ENCODE measurements at regions not wholly inside any gene's neighbourhood (a gene's known extent, or its start where the extent isn't known, plus 50 kb on each side); places are given as distances from the start of the nearest gene placed in this dataset.
"Not testable (repeated sequence)": the region's sequence is repeated elsewhere in the genome, so short reads cannot be mapped to it uniquely, and the experiment has no call there.

GRCh38 chr1:161440312-161440894 lies 64.9 kb upstream of the FCGR2A start:
- H3K27me3 ChIP-seq (ENCODE audit: insufficient read depth in 3 of 3, low read length in 2 of 3): peaks cover 0 to 38% (median 17%) of the 10 kb centered on the region in 3 donors
- TF ChIP-seq, protein P1, sequence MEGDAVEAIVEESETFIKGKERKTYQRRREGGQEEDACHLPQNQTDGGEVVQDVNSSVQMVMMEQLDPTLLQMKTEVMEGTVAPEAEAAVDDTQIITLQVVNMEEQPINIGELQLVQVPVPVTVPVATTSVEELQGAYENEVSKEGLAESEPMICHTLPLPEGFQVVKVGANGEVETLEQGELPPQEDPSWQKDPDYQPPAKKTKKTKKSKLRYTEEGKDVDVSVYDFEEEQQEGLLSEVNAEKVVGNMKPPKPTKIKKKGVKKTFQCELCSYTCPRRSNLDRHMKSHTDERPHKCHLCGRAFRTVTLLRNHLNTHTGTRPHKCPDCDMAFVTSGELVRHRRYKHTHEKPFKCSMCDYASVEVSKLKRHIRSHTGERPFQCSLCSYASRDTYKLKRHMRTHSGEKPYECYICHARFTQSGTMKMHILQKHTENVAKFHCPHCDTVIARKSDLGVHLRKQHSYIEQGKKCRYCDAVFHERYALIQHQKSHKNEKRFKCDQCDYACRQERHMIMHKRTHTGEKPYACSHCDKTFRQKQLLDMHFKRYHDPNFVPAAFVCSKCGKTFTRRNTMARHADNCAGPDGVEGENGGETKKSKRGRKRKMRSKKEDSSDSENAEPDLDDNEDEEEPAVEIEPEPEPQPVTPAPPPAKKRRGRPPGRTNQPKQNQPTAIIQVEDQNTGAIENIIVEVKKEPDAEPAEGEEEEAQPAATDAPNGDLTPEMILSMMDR (IDR thresholded peaks at IDR 0.05): peak; percentile 45

GRCh38 chr1:161439280-161440232 lies 65.7 kb upstream of the FCGR2A start:
- H3K27me3 ChIP-seq (ENCODE audit: insufficient read depth in 3 of 3, low read length in 2 of 3): peaks cover 0 to 43% (median 15%) of the 10 kb centered on the region in 3 donors
- intact Hi-C loops (cut with DNase I): no loop called here
- 20 to 28% (median 20%) methylated on average over 41 to 44 of the region's 44 CpGs for WGBS, 3 donors
- H3K9me3 ChIP-seq: no peaks in the 10 kb centered on the region
- TF ChIP-seq, protein P1 (IDR thresholded peaks at IDR 0.05): no peak
- H3K4me1 ChIP-seq: no peaks in the 10 kb centered on the region
- peak overlapping the region; percentile 11 for H3K4me3 ChIP-seq
- ATAC-seq (no peak), DNase-seq (no peak)
- H3K27ac ChIP-seq: no peak overlapping the region
- H3K36me3 ChIP-seq (ENCODE audit: insufficient read depth in 1 of 2, low read depth in 1 of 2): no peaks in the 10 kb centered on the region

More at GRCh38 chr1:161440312-161440894, 64.9 kb upstream of the FCGR2A start:
- H3K9me3 ChIP-seq: no peaks in the 10 kb centered on the region
- H3K4me1 ChIP-seq: no peaks in the 10 kb centered on the region
- no peak overlapping the region for H3K27ac ChIP-seq
- no peaks in the 10 kb centered on the region for H3K36me3 ChIP-seq (ENCODE audit: insufficient read depth in 1 of 2, low read depth in 1 of 2)
- peak; percentile 24 to 43 (median 38) for ATAC-seq
- H3K4me3 ChIP-seq: peak overlapping the region; percentile 68
- WGBS, 3 donors: 0 to 1% (median 1%) methylated on average over 26 to 54 of the region's 61 CpGs
- intact Hi-C loops (cut with DNase I): no loop called here
- DNase-seq: peak; percentile 59 to 70

DNA sequence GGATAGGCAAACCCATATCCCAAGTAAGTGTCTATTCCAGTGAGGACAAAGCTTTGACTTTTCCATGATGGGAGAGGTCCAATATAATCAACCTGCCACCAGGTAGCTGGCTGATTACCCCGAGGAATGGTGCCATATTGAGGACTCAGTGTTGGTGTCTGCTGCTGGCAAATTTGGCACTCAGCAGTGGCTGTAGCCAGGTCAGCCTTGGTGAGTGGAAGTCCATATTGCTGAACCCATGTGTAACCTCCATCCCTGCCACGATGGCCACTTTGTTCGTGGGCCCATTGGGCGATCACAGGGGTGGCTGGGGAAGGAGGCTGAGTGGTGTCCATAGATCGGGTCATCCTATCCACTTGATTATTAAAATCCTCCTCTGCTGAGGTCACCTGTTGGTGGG lies 65.5 kb upstream of the CFAP126 start:
- H3K36me3 ChIP-seq (ENCODE audit: insufficient read depth in 1 of 2, low read depth in 1 of 2); ATAC-seq; H3K27ac ChIP-seq; intact Hi-C loops (cut with DNase I); H3K4me1 ChIP-seq; DNase-seq; H3K9me3 ChIP-seq; H3K4me3 ChIP-seq: not testable (repeated sequence)
- peaks cover 0 to 64% (median 9%) of the 10 kb centered on the region in 3 donors for H3K27me3 ChIP-seq (ENCODE audit: insufficient read depth in 3 of 3, low read length in 2 of 3)
- 83 to 86% (median 84%) methylated on average over 5 of the region's 5 CpGs for WGBS, 3 donors

- Histone ChIP-seq H3K27me3 (ENCODE audit: insufficient read depth in 3 of 3, low read length in 2 of 3) (peaks cover 0 to 66% (median 6%) of the 10 kb centered on the region in 3 donors), H3K36me3 (ENCODE audit: insufficient read depth in 1 of 2, low read depth in 1 of 2) (no peaks in the 10 kb centered on the region), H3K4me1 (no peaks in the 10 kb centered on the region), H3K4me3 (no peak overlapping the region), H3K9me3 (no peaks in the 10 kb centered on the region), H3K27ac (no peak overlapping the region)
- intact Hi-C loops (cut with DNase I): no loop called here
- ATAC-seq: no peak
- TF ChIP-seq, protein P1 (IDR thresholded peaks at IDR 0.05): no peak
- 80 to 86% (median 81%) methylated on average over 2 of the region's 2 CpGs for WGBS, 3 donors
- DNase-seq: no peak
Observed at GRCh38 chr1:161432091-161432490, 64.4 kb upstream of the CFAP126 start.
